Tongue (tissue), 1 donor: ENCODE measurements at regions not wholly inside any gene's neighbourhood (a gene's known extent, or its start where the extent isn't known, plus 50 kb on each side); places are given as distances from the start of the nearest gene placed in this dataset.
"Not testable (repeated sequence)": the region's sequence is repeated elsewhere in the genome, so short reads cannot be mapped to it uniquely, and the experiment has no call there.

Experiments used
- DNase-seq: peaks from one replicate; pipeline ENCODE4 v3.0.0-alpha.2; 2015

DNA sequence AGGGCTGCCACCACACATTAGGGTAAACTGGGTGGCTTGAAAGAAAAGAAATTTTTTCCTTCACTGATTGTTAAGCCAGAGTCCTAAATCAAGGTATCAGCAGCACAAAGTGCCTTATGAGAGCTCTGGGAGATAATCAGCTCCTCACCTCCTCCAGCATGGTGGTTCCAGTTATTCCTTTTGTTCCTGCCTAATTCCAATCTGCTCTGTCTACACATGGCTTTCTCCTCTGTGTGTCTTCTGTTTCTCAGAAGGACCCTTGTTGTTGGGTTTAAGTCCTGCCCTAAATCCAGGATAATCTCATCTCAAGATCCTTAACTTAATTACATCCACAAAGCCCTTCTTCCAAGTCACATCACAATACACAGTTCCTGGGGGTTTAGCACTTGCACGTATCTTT, 1352.0 kb upstream of the CDH9 start:
- DNase-seq = no peak

DNA sequence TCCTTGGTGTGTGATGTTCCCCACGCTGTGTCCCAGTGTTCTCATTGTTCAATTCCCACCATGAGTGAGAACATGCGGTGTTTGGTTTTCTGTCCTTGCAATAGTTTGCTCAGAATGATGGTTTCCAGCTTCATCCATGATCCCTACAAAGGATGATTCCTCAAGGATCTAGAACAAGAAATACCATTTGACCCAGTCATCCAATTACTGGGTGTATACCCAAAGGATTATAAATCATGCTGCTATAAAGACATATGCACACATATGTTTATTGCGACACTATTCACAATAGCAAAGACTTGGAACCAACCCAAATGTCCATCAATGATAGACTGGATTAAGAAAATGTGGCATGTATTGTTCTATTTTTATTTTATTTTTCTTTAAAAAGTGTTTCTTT, 1351.3 kb upstream of the CDH9 start:
- DNase-seq = not testable (repeated sequence)

DNA sequence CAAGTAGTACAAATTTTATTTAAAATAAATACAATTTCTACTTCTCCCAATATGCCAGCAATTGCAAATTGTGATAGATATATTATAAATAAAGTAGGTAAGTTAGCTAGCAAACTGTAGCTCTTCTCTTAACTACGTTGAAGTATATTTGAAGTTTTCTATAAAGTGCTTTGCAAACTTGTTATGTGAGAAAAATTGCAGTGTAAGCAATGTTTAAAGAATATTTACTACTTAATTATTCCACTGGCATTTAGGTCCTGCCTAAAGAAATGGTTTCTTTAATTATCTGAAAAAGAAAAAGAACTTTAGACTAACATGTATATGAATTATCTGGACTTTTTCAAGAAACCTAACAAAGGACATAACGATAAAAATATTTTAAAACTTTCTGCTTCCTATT, 1350.0 kb upstream of the CDH9 start:
- no peak for DNase-seq

DNA sequence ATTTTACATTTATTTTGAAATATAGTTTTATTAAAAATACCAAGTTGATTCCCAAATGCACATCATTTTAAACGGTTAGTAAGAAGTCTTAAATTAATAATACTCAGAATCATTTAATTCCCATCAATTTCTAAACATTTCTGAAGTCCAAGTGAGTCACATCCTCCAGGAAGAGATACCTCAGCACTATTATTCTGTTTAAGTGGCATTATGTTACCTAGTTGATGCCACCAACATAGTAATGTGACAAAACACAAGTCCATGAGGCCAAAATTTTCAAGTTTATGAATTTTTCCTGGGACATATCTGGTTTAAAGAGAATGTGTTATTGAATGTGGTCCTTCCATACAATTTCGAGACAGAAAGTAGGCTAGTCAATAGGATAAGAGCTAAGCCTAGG, 1348.3 kb upstream of the CDH9 start:
- no peak for DNase-seq

DNA sequence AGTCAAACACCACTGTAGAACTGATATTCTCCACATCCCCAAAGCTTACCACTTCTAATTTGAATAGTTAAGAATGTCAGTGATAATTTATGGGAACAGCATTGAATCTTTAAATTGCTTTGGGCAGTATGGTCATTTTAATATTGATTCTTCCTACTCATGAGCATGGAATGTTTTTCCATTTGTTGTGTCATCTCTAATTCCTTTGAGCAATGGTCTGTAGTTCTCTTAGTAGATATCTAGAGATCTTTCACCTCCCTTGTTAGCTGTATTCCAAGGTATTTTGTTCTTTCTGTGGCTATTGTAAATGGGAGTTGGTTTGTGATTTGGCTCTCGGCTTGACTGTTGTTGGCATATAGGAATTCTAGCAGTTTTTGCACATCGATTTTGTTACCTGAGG, 1341.8 kb upstream of the CDH9 start:
- no peak for DNase-seq

DNA sequence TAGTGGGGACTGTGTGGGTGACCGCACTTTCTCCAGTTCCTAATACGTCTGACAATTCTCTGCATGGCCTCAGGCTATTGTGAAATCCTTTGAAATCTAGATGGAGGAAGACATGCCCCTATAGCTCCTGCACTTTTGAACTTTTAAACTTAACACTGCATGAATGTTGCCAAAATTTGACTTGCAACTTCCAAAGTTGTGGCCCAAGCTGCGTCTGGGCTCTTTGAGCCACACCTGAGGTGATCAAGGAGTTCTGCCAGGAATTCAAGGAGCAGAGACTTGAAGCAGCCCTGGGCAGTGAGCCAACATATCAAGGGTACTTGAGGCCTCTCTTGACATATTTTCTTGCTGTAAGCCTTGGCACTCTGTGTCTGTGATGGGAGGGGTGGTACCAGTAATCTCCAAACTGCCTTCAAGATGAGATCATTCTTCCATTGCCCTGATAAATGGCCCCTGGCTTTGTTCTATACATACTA, 1336.1 kb upstream of the CDH9 start:
- peak; percentile 64 for DNase-seq

DNA sequence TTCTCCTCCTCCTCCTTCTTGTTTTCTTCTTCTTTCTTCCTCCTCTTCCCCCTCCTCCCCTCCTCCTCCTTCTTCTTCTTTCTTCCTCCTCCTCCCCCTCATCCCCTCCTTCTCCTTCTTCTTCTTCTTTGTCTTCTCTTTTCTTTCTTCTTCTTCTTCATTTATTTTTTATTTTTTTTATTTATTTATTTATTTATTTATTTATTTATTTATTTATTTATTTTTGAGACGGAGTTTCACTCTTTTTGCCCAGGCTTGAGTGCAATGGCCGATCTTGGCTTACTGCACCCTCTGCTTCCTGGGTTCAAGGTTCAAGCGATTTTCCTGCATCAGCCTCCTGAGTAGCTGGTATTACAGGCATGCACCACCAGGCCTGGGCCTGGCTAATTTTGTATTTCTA, 1332.5 kb upstream of the CDH9 start:
- no peak for DNase-seq

DNA sequence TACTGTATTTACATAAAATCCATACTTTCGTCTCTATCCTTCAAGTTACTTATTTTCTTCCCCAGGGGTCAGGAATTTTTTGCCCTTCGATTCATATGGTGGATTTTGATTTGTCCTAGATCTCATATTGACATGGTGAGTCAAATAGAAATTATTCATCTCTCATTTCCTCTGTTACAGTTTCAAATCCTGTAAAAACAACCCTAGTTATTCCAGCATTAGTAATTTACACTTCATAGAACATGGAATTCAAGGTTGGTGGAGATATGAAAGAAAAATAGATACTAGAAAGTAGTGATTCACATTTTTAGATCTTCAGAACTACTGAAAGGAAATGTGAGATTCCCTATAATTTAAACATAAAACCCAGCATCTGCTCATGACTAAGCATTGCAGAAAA, 1331.0 kb upstream of the CDH9 start:
- DNase-seq = no peak

DNA sequence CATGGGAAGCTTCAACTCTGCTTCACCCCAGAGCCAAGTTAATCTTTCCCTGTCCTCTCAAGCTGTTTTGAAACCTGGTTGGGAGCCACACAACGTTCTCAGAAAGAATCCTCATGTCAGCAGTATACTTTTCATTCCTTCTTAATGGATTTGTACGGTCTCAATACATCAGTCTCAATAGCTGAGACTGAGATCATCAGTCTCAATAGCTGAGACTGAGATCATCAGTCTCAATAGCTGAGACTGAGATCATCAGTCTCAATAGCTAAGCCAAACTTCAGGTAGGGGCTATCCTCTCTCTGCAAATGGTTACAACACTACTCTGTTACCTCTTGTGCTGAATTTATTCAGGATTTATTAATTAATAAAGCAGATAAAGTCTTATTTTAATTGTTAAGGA, 1317.4 kb upstream of the CDH9 start:
- DNase-seq = no peak

DNA sequence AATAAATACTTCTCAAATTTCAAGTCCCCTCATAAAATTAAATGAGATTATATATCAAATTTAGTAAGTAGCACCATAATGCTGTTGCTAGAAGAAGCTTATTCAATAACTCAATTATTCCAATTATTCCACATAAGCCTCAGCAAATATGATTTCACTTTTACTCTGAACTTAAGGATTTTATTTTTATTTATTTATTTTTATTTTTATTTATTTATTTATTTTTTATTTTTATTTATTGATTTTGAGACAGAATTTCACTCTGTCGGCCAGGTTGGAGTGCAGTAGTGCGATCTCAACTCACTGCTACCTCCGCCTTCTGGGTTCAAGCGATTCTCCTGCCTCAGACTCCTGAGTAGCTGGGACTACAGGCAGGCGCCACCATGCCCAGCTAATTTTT, 1308.3 kb upstream of the CDH9 start:
- DNase-seq = no peak

DNA sequence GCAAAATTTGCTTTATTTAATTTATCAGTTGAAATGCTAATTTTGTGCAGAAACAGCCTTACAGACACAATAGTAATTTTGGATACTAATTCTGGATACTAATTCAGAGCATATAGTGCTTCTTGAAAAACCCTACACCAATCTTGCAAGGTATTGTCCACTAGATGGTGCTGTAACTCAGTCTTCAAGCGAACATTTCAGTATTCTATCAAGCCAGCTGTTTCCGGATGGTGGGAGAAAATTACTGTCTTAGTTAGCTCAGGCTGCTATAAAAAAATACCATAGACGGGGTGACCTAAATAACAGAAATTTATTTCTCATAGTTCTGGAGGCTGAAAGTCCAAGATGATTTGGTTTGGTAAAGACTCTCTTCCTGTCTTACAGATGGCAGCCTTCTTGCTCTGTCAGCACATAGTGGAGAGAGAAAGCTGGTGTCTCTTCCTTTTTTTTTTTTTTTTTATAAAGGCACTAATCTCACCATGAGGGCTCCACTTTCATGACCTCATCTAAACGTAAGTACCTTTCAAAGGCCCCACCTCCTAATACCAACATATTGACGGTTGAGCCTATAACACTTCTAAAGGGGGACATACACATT, 1306.5 kb upstream of the CDH9 start:
- peak; percentile 32 for DNase-seq

DNA sequence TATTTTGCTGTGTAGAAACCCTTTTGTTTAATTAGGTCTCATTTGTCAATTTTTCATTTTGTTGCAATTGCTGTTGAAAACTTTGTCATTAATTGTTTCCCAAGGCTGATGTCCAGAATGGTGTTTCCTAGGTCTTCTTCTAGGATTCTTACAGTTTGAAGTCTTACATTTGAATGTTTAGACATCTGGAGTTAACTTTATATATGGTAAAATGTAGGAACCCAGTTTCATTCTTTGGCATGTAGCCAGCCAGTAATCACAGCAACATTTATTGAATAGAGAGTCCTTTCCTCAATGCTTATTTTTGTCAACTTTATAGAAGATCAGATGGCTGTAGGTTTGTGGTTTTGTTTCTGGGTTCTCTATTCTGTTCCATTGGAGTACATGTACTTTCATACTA, 1290.8 kb upstream of the CDH9 start:
- no peak for DNase-seq

DNA sequence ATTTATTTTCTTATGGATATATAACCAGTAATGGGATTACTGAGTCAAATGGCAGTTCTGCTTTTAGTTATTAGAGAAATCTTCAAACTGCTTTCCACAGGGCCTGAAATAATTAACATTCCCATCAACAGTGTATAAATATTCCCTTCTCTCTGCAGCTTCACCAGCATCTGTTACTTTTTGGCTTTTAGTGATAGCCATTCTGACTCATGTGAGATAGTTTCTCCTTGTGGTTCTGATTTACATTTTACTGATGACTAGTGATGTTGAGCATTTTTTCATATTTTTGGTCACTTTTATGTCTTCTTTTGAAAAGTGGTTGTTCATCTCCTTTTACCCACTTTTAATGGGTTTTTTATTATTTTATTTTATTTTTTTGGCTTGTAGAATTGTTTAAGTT, 1290.3 kb upstream of the CDH9 start:
- DNase-seq = no peak

DNA sequence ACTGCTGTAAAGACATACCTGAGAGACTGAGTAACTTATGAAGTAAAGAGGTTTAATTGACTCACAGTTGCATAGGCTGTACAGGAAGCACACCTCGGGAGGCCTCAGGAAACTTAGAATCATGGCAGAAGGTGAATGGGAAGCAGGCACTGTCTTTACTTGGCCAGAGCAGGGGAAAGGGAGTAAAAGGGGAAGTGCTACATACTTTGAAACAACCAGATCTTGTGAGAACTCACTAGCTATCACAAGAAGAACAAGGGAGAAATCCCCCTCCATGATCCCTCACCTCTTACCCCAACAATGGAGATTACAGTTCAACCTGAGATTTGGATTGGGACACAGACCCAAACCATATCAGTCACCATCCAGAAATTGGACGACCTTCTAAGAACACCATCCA, 1285.8 kb upstream of the CDH9 start:
- no peak for DNase-seq

DNA sequence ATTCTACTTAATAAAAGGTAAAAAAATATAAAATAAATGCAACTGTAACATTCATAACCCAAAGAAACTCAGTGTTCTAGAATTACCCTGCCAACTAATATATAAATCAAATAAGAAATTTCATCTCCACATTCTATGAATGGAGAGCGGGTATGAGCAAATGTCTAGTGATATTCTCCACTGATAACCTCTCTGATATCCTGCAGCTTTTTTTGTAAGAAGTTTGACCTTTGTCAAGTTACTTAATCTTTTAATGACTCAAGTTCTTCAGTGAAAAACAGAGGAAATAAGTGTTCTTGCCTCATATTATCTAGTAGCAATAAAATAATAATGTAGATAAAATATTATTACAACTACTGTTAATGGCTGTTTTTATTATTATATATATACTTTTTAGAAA, 1275.6 kb upstream of the CDH9 start:
- DNase-seq = no peak

DNA sequence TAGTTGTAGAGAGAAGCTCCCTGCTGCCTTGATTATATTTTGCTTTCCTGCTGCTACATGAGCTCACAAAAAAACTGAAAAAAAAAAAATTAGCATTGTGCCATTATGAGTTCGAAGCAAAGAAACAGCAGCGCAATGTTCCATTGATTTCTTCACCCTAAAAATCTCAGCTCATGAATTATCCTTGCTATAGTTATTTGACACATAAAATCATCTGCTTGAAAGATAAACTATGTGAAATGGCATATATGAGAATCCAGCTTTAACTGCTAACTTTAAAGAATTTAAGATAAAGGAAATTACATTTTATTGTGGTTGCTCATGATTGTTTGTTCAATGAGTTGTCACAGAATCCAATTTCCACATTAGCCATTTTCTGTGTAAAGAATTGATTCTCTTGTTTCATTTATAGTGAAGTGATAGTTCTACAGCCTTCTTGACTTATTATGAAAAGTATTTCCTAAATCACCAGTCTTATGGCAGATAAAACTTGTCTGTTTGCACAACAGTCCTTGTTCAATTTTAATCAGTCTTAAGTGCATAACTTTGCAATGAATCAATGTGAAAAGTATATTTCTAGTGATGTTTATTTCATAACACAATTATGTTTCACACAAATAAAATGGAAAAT, 1275.0 kb upstream of the CDH9 start:
- DNase-seq = no peak

DNA sequence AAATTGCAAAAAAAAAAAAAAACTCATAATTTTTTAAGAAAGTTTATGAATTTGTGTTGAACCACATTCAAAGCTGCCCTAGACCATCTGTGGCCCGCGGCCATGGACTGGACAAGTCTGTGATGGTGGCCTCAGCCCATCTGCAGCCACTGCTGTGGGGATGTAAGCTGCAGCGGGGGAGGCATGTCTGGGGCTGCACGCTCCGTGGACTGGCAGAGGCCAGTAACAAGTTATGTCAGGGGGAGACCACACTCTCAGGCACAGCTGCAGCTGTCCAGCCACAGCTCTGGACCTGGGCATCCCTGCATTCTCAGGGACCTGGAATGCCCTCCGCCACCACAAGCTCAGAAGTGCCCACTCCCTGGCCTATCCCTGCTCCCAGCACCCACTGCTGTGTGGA, 1272.3 kb upstream of the CDH9 start:
- DNase-seq = no peak

DNA sequence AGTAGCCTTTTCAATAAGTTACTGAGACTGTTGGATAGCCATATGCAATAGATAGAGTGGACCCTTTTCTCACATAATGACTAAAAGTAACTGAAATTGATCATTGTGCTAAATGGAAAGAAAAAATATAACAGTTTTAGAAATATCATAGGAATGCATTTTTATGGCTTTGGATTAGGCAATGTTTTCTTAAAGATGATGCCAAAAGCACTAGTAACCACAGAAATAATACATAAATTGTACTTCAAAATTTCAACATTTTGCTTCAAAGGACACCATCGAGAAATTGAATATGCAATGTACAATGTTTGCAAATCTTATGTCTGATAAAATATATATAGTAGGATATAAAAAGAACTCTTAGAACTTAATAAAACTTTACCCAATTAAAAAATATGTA, 1267.5 kb upstream of the CDH9 start:
- DNase-seq = no peak

DNA sequence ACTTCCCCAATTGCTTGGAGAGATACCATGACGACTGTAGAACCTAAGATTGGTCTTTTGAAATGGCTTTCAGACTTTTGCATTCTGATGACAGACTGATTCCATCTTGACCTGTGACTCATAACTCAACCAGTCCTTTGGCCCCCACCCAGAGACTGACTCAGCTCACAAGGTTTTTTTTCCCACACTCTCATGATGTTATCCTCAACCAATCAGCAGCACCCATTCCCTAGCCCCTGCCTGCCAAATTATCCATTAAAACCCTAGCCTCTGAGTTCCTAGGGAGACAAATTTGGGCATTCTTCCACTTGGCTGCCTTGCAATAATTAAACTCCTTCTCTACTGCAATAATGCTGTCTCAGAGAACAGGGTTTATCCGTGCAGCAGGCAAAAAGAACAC, 1263.3 kb upstream of the CDH9 start:
- DNase-seq = peak; percentile 54

DNA sequence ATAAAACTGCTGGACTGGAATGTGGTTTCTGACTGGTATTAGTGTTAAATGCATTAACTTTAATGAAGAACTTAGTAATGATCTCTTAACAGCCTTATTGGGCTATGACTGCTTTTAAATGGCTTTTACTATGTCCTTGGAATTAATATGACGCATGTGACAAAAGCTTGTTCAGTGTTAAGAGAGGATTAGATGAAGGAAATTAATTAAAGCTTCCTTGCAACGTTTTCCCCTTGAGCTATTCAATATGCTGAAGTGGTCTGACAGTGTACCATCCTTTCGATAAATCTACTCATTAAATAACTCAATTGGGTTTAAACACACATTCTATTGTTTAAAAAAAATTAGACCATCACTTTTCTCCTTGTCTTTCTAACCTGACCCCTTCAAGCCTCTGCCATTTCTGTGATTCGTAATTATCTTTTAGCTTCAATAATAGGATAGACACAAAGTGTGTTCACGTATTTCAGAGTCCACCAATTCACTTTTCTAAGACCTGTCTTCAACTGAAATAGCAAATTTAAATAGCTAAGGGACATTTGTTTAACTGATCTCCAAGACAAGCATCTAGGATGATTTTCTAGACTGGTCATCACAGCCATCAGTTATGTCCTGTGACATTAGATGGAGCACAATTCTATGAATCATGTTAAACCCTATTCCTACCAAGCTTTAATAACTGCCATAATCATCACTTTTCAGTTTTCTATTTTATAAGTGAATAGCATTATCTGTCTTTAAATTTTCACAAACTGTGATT, 1258.0 kb upstream of the CDH9 start:
- DNase-seq = no peak

DNA sequence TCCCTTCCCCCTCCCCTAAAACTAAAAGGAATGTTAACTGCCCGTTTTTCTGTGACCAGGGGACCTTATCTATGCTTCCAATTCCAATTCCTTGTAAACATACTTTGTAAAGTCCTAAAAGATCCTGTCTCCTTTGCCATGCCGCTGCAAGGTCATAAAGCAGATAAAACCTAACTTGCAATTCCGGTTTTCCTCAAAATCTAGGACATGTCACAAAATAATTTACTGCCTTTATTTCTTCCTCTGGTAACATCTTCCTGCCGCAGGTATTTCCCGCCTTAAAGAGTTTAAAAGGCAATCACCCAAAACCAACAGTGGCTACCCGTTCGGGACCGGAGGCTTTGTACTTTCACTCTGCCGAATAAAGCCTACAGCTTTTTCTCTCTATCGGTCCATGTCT, 1248.6 kb upstream of the CDH9 start:
- not testable (repeated sequence) for DNase-seq

DNA sequence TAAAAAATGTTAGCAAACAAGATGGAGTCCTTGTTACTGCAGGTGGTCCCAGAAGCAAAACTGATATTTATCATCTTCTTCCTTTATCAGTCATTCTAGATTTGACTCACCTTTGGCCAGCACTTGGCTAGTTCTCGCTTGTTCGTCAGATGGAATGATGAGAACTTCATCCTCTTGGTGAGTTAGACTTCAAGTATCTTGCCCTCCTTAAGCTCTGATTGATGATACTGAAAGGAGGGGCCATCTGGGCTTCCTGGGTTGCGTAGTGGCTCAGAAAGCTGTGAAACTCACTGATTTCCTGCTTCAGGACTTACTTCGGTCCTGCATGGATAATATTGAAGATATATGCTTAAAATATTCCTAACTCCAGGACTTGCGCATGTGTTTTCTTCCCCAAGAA, 1248.2 kb upstream of the CDH9 start:
- no peak for DNase-seq

DNA sequence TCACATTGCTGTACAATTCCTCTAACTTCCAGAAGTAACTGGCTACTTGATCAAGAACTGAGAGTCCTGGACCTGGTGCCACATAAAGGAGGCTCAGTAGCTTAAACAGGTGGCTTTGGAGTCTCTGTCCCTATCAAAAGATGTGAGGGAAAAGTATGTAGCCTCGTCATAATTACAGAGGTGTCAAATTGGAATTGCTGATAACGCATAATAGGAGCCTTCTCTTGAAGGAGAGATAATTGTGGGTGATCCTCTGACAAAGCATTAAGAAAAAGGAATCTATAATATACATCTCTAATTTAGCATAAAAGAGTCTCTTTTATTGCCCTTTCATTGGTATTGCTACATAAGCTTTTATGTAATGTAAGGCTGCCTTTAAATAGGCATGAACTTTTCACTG, 1246.4 kb upstream of the CDH9 start:
- no peak for DNase-seq

DNA sequence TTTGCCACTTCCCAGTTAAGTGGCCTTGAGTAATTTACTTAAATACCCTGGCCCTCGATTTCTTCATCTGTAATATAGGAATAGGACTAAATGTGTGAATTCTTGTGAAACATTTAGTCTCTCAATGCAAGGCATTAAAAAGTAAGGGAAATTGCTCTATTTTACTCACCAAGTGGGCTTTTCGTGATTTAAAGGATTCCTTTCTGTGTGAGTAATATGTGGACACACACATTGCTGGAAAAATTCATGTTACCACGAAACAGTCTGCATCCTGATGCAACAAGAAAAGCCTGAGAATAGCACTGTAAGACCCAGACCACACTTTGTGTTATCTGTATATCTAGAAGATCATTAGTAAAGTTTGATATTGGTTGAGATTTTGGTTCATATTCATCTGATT, 1243.0 kb upstream of the CDH9 start:
- DNase-seq = no peak
